GM12878 (cell line): ENCODE measurements at regions not wholly inside any gene's neighbourhood (a gene's known extent, or its start where the extent isn't known, plus 50 kb on each side); places are given as distances from the start of the nearest gene placed in this dataset.

Experiments used
- ATAC-seq: fragments of 200-7000 bp; cut with Tn5 transposase; 3 replicates; pipeline ENCODE4 v1.9.1; 2020; ENCODE audit warnings: mild to moderate bottlenecking, moderate library complexity
- BruUV-seq: library from RNA; stranded (reverse); fragments of 400-500 nt; replicated peaks from 2 replicates; lab custom pipeline; 2021; lab: Mats Ljungman, UMichigan
- CTCF ChIA-PET: fragments of 300-600 bp; sonication (Branson Sonifier 250); formaldehyde crosslinking; extraction: SDS; loops from one replicate; lab custom pipeline; 2021; ENCODE audit warnings: inconsistent platforms; lab: Yijun Ruan, JAX
- POLR2A ChIA-PET: fragments of 350-600 bp; formaldehyde crosslinking; extraction: SDS; loops from one replicate; lab custom pipeline; 2021; ENCODE audit warnings: inconsistent platforms; lab: Charles Lee
- RAD21 ChIA-PET: fragments of 300-600 bp; sonication (Branson Sonifier 250); formaldehyde crosslinking; loops from one replicate; lab custom pipeline; 2023; ENCODE audit warnings: antibody characterized with exemption; ENCODE audit not compliant: unreplicated experiment; lab: Charles Lee
- SMC1A ChIA-PET: fragments of 300-600 bp; sonication (Branson Sonifier 250); formaldehyde crosslinking; loops from one replicate; lab custom pipeline; 2023; ENCODE audit not compliant: unreplicated experiment, uncharacterized antibody; lab: Charles Lee
- DNase-seq: peaks from one replicate; pipeline ENCODE4 v3.0.0-alpha.2; 2011; ENCODE audit warnings: low read depth, low spot score
- FAIRE-seq: peaks from 3 replicates; lab custom pipeline; 2011; peaks lifted over from hg19 to GRCh38; lab: Jason Lieb, UNC
- H2AFZ ChIP-seq: 2 replicates; pipeline ENCODE4 v1.6.0; 2011; ENCODE audit warnings: low read depth, low read length, control low read depth; ENCODE audit not compliant: control insufficient read depth
- H3K27ac ChIP-seq: 2 replicates; pipeline ENCODE4 v1.5.1; 2011; ENCODE audit warnings: control low read depth; ENCODE audit not compliant: control insufficient read depth, insufficient read depth
- H3K27me3 ChIP-seq, 2 experiments: replicated peaks in 1 of 2; 2 replicates each; pipeline versions ENCODE4 v1.6.0 to v1.6.1; 2011; ENCODE audit warnings: low read length in 1 of 2; ENCODE audit not compliant: control insufficient read depth in 2 of 2, insufficient read depth in 2 of 2
- H3K36me3 ChIP-seq, 2 experiments: 2 replicates each; pipeline ENCODE4 v1.5.1; 2011; ENCODE audit warnings: low read length in 1 of 2; ENCODE audit not compliant: control insufficient read depth in 2 of 2, insufficient read depth in 2 of 2
- H3K4me1 ChIP-seq: 2 replicates; pipeline ENCODE4 v1.6.1; 2011; ENCODE audit warnings: mild to moderate bottlenecking, low read length, moderate library complexity, mixed read lengths; ENCODE audit not compliant: control insufficient read depth, insufficient read depth
- H3K4me2 ChIP-seq: 2 replicates; pipeline ENCODE4 v1.6.0; 2011; ENCODE audit warnings: control low read depth; ENCODE audit not compliant: control insufficient read depth, insufficient read depth
- H3K4me3 ChIP-seq: fragments of 200-600 bp; sonication (generic); 2 replicates; pipeline ENCODE4 v1.5.1; 2016
- H3K79me2 ChIP-seq: 2 replicates; pipeline ENCODE4 v1.6.0; 2011; ENCODE audit warnings: low read length; ENCODE audit not compliant: control insufficient read depth, insufficient read depth
- H3K9ac ChIP-seq: 2 replicates; pipeline ENCODE4 v1.8.0; 2011; ENCODE audit warnings: low read length, control low read depth, mixed read lengths; ENCODE audit not compliant: control insufficient read depth, insufficient read depth
- H3K9me3 ChIP-seq: replicated peaks from 3 replicates; pipeline ENCODE4 v1.5.1; 2011; ENCODE audit warnings: mild to moderate bottlenecking, low read length; ENCODE audit not compliant: control insufficient read depth, insufficient read depth
- H4K20me1 ChIP-seq: 2 replicates; pipeline ENCODE4 v1.6.0; 2011; ENCODE audit not compliant: control insufficient read depth, insufficient read depth
- CEBPZ ChIP-seq: fragments of 150-350 bp; IDR thresholded peaks from 2 replicates; pipeline ENCODE4 v1.6.1; 2016; ENCODE audit warnings: low read depth, low read length
- E2F4 ChIP-seq: IDR thresholded peaks from 2 replicates; pipeline ENCODE4 v1.6.1; 2012; ENCODE audit warnings: low read depth, low read length, improper control_type of control experiment
- HDAC2 ChIP-seq: fragments of 200-600 bp; sonication (generic); IDR thresholded peaks from 2 replicates; pipeline ENCODE4 v1.6.1; 2017
- MEF2A ChIP-seq: IDR thresholded peaks from 2 replicates; pipeline ENCODE4 v1.6.1; 2011; ENCODE audit warnings: low read depth, mild to moderate bottlenecking, low read length, moderate library complexity; ENCODE audit not compliant: insufficient read depth
- PKNOX1 ChIP-seq: fragments of 450-650 bp; IDR thresholded peaks from 2 replicates; pipeline ENCODE4 v1.6.1; 2016; ENCODE audit warnings: mild to moderate bottlenecking
- RFX5 ChIP-seq: IDR thresholded peaks from 2 replicates; pipeline ENCODE4 v1.6.1; 2011; ENCODE audit warnings: low read depth, low read length, improper control_type of control experiment
- ZNF217 ChIP-seq: fragments of 450-650 bp; IDR thresholded peaks from 2 replicates; pipeline ENCODE4 v1.6.1; 2017; ENCODE audit warnings: antibody characterized with exemption, mild to moderate bottlenecking
- WGBS: methylation state at CpG from one replicate; pipeline ENCODE4 v1.1.6; 2016; ENCODE audit warnings: low lambda C conversion rate; ENCODE audit not compliant: insufficient replicate concordance, insufficient coverage; ENCODE audit errors: missing lambda C conversion rate; 5-methylcytosine and 5-hydroxymethylcytosine counted together
- in situ Hi-C: fragments of 300-500 bp; cut with MboI; formaldehyde crosslinking; loops from 9 replicates; pipeline ENCODE4 v1.14.3; 2018; ENCODE audit warnings: mixed read lengths
- intact Hi-C: fragments of 100-400 bp; cut with micrococcal nuclease; formaldehyde crosslinking; loops from one replicate; pipeline ENCODE4 v1.14.2; 2022; ENCODE audit not compliant: unreplicated experiment

GRCh38 chr9:135380311-135380960 is 99.1 kb upstream of the PPP1R26 start:
- SMC1A ChIA-PET, result no interaction called here
- Histone ChIP-seq H3K4me3 (no peak overlapping the region), H3K4me1 (no peaks in the 10 kb centered on the region), H3K79me2 (no peaks in the 10 kb centered on the region), H3K9me3 (no peaks in the 10 kb centered on the region), H3K27me3 (no peaks in the 10 kb centered on the region; a peak in 1 of 4 replicates), H4K20me1 (no peaks in the 10 kb centered on the region), H3K4me2 (no peak overlapping the region), H3K36me3 (no peaks in the 10 kb centered on the region), H3K9ac (no peak overlapping the region), H3K27ac (no peak overlapping the region), H2AFZ (no peak overlapping the region)
- DNase-seq (no peak), FAIRE-seq (no peak), ATAC-seq (no peak)
- no peak for TF ChIP-seq HDAC2
- TF ChIP-seq PKNOX1, result no peak
- no peak for TF ChIP-seq RFX5
- no peak for TF ChIP-seq ZNF217
- no peak for TF ChIP-seq CEBPZ
- no peak for TF ChIP-seq MEF2A
- TF ChIP-seq E2F4, result no peak
- in situ Hi-C loops (no loop called here), intact Hi-C loops (no loop called here)
- BruUV-seq, result no TSS peak
- POLR2A ChIA-PET, result no interaction called here
- 20% methylated on average over 16 of the region's 17 CpGs for WGBS
- RAD21 ChIA-PET, result no interaction called here
- CTCF ChIA-PET, result no interaction called here
